Caco-2 (cell line): ENCODE measurements at regions not wholly inside any gene's neighbourhood (a gene's known extent, or its start where the extent isn't known, plus 50 kb on each side); places are given as distances from the start of the nearest gene placed in this dataset.

Experiments used
- BruUV-seq: library from RNA; stranded (reverse); fragments of 400-500 nt; replicated peaks from 2 replicates; lab custom pipeline; 2021; lab: Mats Ljungman, UMichigan
- CTCF ChIA-PET: fragments of 300-600 bp; sonication (Branson Sonifier 250); formaldehyde crosslinking; loops from one replicate; lab custom pipeline; 2022; ENCODE audit warnings: antibody characterized with exemption; lab: Charles Lee
- POLR2A ChIA-PET: fragments of 300-600 bp; sonication (Branson Sonifier 250); formaldehyde crosslinking; loops from one replicate; lab custom pipeline; 2022; ENCODE audit warnings: antibody characterized with exemption; lab: Charles Lee
- DNase-seq, 2 experiments: peaks; one replicate each; pipeline versions ENCODE4 v3.0.0 to v3.0.0-alpha.2; 2020 to 2022
- H3K27me3 ChIP-seq: replicated peaks from 2 replicates; pipeline ENCODE4 v1.6.0; 2011; ENCODE audit warnings: low read length; ENCODE audit not compliant: control insufficient read depth, insufficient read depth
- H3K36me3 ChIP-seq: 2 replicates; pipeline ENCODE4 v1.5.1; 2011; ENCODE audit warnings: low read length; ENCODE audit not compliant: control insufficient read depth, insufficient read depth
- H3K4me1 ChIP-seq: fragments of 250-450 bp; sonication (Bioruptor Pico); 2 replicates; pipeline ENCODE4 v1.5.1; 2020; ENCODE audit warnings: mild to moderate bottlenecking
- H3K4me3 ChIP-seq: 2 replicates; pipeline ENCODE4 v1.5.1; 2011; ENCODE audit warnings: low read depth, mild to moderate bottlenecking, control low read depth, low read length
- H3K9me3 ChIP-seq: fragments of 250-450 bp; sonication (Bioruptor Pico); 2 replicates; pipeline ENCODE4 v1.5.1; 2020; ENCODE audit warnings: mild to moderate bottlenecking, moderate library complexity
- H3K27ac Mint-ChIP-seq: one replicate; pipeline ENCODE4 v1.8.0; 2022; ENCODE audit warnings: mixed read lengths; ENCODE audit not compliant: unreplicated experiment
- H3K27me3 Mint-ChIP-seq: one replicate; pipeline ENCODE4 v1.8.0; 2022; ENCODE audit warnings: mixed read lengths; ENCODE audit not compliant: insufficient read depth, unreplicated experiment
- H3K36me3 Mint-ChIP-seq: one replicate; pipeline ENCODE4 v1.8.0; 2022; ENCODE audit warnings: mild to moderate bottlenecking, mixed read lengths; ENCODE audit not compliant: insufficient read depth, unreplicated experiment
- H3K4me1 Mint-ChIP-seq: one replicate; pipeline ENCODE4 v1.8.0; 2022; ENCODE audit warnings: low read depth, mixed read lengths; ENCODE audit not compliant: unreplicated experiment
- H3K4me3 Mint-ChIP-seq: one replicate; pipeline ENCODE4 v1.8.0; 2022; ENCODE audit warnings: mild to moderate bottlenecking, moderate library complexity, mixed read lengths; ENCODE audit not compliant: unreplicated experiment
- H3K9me3 Mint-ChIP-seq: one replicate; pipeline ENCODE4 v1.8.0; 2022; ENCODE audit warnings: mixed read lengths; ENCODE audit not compliant: unreplicated experiment
- CTCF ChIP-seq, 2 experiments: fragments of 200-600 bp in 1 of 2; IDR thresholded peaks; 1 replicate in 1 of 2; 2 replicates in 1 of 2; pipeline versions ENCODE4 v1.5.1 to v1.8.0; 2011 to 2022; ENCODE audit warnings: antibody characterized with exemption in 1 of 2, control low read depth in 1 of 2, inconsistent platforms in 1 of 2, low read depth in 1 of 2, low read length in 1 of 2, mild to moderate bottlenecking in 1 of 2, moderate library complexity in 1 of 2; ENCODE audit not compliant: insufficient read depth in 1 of 2, severe bottlenecking in 1 of 2, unreplicated experiment in 1 of 2
- intact Hi-C: fragments of 100-400 bp; cut with micrococcal nuclease; formaldehyde crosslinking; loops from one replicate; pipeline ENCODE4 v1.10.0; 2022; ENCODE audit not compliant: unreplicated experiment

DNA sequence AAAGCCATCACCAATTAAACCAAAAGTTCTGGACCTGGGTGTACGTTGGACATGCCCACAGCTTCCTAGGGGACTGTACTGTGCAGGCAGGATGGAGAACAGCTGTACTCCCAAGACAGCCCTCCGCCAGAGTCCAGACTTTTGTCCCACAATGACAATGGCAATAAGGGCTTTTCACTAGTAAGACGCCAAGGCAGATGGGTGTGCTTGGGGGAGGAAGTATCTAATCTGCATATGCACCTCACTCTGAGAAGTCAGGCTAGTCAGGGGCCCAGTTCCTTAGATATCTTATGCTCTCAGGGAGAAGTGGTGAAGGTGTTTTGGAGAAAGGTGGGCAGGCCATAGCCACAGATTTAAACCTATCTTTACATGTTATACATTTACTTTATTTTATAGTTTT lies 85.1 kb upstream of the USP47 start:
- no peak for TF ChIP-seq CTCF (IDR thresholded peaks at IDR 0.05; ENCODE audit: insufficient read depth in 1 of 2, low read depth in 1 of 2, low read length in 1 of 2, severe bottlenecking in 1 of 2, unreplicated experiment in 1 of 2)
- Histone ChIP-seq H3K36me3 (no peaks in the 10 kb centered on the region), H3K9me3 (no peaks in the 10 kb centered on the region), H3K4me1 (no peaks in the 10 kb centered on the region), H3K4me3 (no peak overlapping the region), H3K27me3 (peaks cover 4% of the 10 kb centered on the region; the same call in 1 of the 2 replicates)
- Mint-ChIP-seq H3K36me3 (no peaks in the 10 kb centered on the region), H3K4me1 (no peaks in the 10 kb centered on the region), H3K27ac (no peak overlapping the region), H3K4me3 (no peak overlapping the region), H3K27me3 (peaks cover 43% of the 10 kb centered on the region), H3K9me3 (no peaks in the 10 kb centered on the region)
- no TSS peak for BruUV-seq
- ChIA-PET CTCF (no interaction called here), POLR2A (no interaction called here)
- no peak for DNase-seq
- intact Hi-C loops = no loop called here

DNA sequence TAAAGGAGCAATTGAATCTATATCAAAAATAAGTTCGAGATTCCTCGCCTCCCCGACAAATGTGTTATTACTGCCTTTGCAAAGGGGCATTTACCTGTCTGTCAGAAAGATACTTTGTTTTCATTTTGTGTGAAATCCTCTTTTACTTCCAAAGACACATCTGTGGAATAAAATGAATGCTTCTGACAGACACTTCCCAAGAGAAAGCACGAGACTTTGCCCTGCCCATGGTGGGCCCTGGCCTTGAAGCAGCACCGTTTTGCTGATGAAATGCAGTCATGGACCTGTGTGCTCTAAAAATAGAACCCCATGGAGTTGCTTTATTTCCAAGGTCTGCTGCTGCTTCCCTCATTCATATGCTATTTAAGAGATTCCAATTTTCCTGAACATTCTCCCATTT lies 85.9 kb upstream of the USP47 start:
- peaks cover 4% of the 10 kb centered on the region; the same call in 1 of the 2 replicates for H3K27me3 ChIP-seq
- H3K36me3 ChIP-seq = no peaks in the 10 kb centered on the region
- H3K9me3 Mint-ChIP-seq = no peaks in the 10 kb centered on the region
- BruUV-seq = no TSS peak
- no peaks in the 10 kb centered on the region for H3K4me1 ChIP-seq
- no peaks in the 10 kb centered on the region for H3K4me1 Mint-ChIP-seq
- H3K27ac Mint-ChIP-seq = no peak overlapping the region
- TF ChIP-seq CTCF (IDR thresholded peaks at IDR 0.05; ENCODE audit: insufficient read depth in 1 of 2, low read depth in 1 of 2, low read length in 1 of 2, severe bottlenecking in 1 of 2, unreplicated experiment in 1 of 2) = no peak
- ChIA-PET CTCF (no interaction called here), POLR2A (no interaction called here)
- intact Hi-C loops = no loop called here
- no peak for DNase-seq
- H3K4me3 Mint-ChIP-seq = no peak overlapping the region
- no peaks in the 10 kb centered on the region for H3K9me3 ChIP-seq
- peaks cover 38% of the 10 kb centered on the region for H3K27me3 Mint-ChIP-seq
- H3K4me3 ChIP-seq = no peak overlapping the region
- no peaks in the 10 kb centered on the region for H3K36me3 Mint-ChIP-seq

DNA sequence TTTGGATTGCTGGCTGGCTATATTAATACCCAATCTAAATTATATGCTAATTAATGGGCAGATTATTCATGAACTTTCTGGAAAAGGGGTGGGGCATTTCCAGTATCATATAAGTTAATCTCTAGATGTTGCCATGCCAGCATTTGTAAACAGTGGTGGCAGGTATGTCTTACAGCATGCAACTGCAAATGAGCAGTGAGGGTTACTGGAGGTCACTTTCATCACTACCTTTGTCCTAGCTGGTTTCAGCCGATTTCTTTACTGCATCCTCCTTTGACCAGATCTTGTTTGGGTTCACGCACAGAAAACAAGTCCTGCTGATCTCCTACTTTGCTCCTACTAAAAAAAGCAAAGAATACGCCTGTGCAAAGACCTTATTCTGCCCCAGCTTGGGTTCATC lies 89.1 kb upstream of the USP47 start:
- no peaks in the 10 kb centered on the region; the same call in 1 of the 2 replicates for H3K9me3 ChIP-seq
- H3K27me3 Mint-ChIP-seq = peaks cover 38% of the 10 kb centered on the region

More for the DNA sequence above, 89.1 kb upstream of the USP47 start:
- Histone ChIP-seq H3K36me3 (no peaks in the 10 kb centered on the region), H3K27me3 (0 out of 2 replicates have a peak, but pooled peaks cover 3% of the 10 kb centered on the region), H3K4me3 (no peak overlapping the region), H3K4me1 (no peaks in the 10 kb centered on the region)
- no peak for TF ChIP-seq CTCF (IDR thresholded peaks at IDR 0.05; ENCODE audit: insufficient read depth in 1 of 2, low read depth in 1 of 2, low read length in 1 of 2, severe bottlenecking in 1 of 2, unreplicated experiment in 1 of 2)
- H3K27ac Mint-ChIP-seq = no peak overlapping the region
- no TSS peak for BruUV-seq
- H3K4me1 Mint-ChIP-seq = no peaks in the 10 kb centered on the region
- POLR2A ChIA-PET = no interaction called here
- H3K4me3 Mint-ChIP-seq = no peak overlapping the region
- H3K36me3 Mint-ChIP-seq = no peaks in the 10 kb centered on the region
- H3K9me3 Mint-ChIP-seq = peaks cover 12% of the 10 kb centered on the region
- no peak for DNase-seq
- CTCF ChIA-PET = no interaction called here
- intact Hi-C loops = no loop called here
